ENCODE measurements at regions not wholly inside any gene's neighbourhood (a gene's known extent, or its start where the extent isn't known, plus 50 kb on each side); places are given as distances from the start of the nearest gene placed in this dataset.

- TF ChIP-seq CTCF (IDR thresholded peaks at IDR 0.05) = no peak
- TF ChIP-seq POLR2A (IDR thresholded peaks at IDR 0.05) = no peak
Observed at GRCh38 chr14:105908481-105908911, 382.1 kb downstream of the TMEM121 start.

Data from testis (tissue), 2 donors.